GM12872 (cell line): ENCODE measurements at regions not wholly inside any gene's neighbourhood (a gene's known extent, or its start where the extent isn't known, plus 50 kb on each side); places are given as distances from the start of the nearest gene placed in this dataset.

Experiments used
- TF ChIP-seq, protein P1 (sequence below): IDR thresholded peaks from 3 replicates; pipeline ENCODE4 v1.5.1; 2011; ENCODE audit warnings: low read depth, mild to moderate bottlenecking, low read length, moderate library complexity; ENCODE audit not compliant: insufficient read depth

DNA sequence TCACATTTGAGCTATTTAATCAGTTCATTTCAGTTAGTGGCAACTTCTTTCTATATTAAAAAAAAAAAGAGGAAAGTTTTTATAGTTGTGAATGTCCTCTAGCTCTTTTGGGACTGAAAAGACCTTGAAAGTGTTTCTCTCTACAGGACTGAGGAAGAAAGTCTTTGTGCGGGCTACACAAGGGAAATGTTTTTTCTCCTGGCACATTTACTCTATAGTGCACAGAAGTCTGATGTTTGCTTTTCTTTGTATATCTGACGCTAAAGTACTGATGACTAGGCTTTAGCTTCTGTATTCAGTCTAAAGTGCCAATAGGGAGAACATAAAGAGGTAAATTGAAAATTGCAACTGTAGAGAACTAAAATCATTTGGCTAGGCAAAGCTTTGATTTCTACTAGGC, 737.4 kb upstream of the LUZP2 start:
- TF ChIP-seq, protein P1, sequence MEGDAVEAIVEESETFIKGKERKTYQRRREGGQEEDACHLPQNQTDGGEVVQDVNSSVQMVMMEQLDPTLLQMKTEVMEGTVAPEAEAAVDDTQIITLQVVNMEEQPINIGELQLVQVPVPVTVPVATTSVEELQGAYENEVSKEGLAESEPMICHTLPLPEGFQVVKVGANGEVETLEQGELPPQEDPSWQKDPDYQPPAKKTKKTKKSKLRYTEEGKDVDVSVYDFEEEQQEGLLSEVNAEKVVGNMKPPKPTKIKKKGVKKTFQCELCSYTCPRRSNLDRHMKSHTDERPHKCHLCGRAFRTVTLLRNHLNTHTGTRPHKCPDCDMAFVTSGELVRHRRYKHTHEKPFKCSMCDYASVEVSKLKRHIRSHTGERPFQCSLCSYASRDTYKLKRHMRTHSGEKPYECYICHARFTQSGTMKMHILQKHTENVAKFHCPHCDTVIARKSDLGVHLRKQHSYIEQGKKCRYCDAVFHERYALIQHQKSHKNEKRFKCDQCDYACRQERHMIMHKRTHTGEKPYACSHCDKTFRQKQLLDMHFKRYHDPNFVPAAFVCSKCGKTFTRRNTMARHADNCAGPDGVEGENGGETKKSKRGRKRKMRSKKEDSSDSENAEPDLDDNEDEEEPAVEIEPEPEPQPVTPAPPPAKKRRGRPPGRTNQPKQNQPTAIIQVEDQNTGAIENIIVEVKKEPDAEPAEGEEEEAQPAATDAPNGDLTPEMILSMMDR = no peak

DNA sequence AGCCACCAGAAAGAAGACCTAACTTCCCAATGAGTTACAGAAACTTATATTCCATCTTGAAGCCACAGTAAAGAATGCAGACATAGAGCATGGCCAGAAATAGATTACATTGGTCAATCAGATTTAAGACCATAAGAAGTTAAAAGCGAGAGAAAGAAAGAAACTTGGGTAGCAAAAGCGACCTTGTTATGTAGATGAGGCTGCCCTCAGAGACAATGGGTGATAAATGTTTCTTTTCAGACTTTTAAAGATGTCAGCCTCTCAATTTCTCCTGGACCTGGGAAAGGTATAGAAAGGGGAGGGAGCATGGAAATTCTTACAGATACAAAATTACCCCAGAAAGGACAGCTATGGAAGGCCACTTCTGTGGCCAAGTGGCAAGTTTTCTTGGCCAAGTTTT, 732.6 kb upstream of the LUZP2 start:
- TF ChIP-seq, protein P1 = no peak

DNA sequence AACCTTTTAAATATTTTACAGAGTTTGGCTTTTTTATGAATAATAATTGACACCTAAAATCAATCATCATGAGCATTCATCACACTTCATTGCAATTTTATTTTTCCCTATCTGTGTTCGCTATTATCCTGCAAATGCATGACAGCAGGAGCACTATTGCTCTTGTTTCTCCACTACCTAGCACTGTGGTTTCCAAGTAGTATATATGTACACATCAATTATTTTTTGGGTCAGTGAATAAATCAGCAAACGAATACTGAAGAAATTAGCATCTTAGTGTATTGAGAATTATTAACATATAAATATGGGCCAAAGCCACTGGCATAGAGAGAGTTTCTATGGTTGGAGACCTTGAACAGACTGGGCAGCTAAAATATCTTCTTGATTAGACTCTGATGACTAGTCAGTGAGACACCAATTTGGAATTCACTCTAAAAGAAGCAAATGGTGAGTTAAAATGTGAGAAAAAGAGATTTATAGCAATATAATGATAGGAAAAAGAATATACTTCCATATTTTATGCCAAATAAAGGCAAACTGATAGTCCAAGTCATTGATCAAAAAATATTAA, 731.1 kb upstream of the LUZP2 start:
- TF ChIP-seq, protein P1 = no peak

DNA sequence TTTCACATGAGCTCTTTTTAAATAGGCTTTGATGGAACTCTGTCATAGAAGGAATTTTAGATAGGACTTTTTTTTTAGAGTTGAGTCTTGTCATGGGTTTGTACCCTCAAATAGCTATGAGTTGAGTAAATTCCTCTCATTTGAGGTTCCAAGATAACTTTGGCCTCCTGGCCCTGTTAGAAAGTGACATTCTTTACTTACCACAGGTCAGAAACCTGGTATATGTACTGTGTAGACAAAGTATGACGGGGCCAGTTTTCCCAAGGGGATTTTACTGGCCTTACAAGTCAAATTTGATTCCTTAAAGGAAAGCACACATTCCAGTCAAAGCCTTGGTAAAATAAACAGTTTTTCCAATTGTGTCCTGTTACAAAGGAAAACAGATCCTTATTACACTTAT, 729.3 kb upstream of the LUZP2 start:
- TF ChIP-seq, protein P1 = no peak

DNA sequence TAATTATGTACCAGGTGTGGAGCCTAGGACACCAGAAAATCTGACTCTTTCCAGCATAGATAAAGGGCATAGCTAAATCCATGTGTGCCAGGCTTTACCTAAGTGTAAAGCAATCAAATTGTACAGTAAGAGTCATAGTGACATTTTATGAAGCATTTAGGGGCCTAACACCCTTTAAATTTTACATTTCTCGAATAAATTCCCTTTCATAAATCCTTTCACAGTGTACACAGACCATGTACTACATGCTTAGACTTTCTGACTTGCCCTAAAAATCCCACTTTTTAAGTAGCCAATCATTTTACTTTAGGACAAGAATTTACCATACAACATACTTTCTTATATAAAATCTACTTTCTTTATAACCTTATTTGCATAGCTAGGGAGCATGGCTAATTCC, 727.6 kb upstream of the LUZP2 start:
- TF ChIP-seq, protein P1 = no peak

DNA sequence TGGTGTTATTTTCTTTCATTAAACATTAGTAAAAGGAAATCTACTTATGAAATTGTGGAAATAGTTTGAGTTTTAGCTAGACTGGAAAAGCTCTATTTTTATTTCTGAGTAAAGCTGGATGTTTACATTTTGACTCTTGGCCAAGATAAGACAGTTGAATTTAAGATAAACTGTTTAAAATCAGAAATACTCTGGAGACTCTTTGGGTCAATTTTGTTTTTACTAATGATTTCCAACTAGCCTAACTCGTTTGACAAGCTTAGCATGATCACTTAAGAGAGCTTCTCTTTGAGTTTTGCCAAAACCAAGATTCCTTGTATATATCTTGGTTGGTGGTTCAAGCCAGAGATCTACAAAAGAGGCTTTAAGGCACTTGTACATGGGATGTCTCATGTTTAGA, 724.8 kb upstream of the LUZP2 start:
- TF ChIP-seq, protein P1 = no peak

DNA sequence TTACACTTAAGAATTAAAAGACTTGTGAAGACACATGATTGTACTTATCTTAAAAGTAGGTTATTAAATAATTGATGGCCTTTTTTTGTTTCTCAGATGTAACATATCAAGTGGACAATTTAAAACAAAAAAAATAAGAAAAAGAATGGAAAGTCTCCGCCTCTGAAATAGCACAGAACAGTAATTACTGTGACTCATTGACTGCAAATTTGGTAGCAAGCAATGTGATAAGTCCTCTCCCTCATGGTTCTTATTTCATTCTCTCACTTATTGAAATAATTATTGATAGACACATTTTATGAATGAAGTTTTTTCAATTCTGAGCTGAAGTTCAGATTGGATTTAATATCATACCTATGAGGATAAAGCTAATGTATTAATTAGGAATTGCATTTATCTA, 717.9 kb upstream of the LUZP2 start:
- TF ChIP-seq, protein P1 = no peak
